Body of pancreas (tissue), 4 donors: ENCODE measurements at regions not wholly inside any gene's neighbourhood (a gene's known extent, or its start where the extent isn't known, plus 50 kb on each side); places are given as distances from the start of the nearest gene placed in this dataset.
A peak's percentile ranks its signal among the peaks of the same experiment; 100 is the strongest.

Experiments
- ATAC-seq: fragments of 150-250 bp; one replicate; pipeline ENCODE4 v1.9.1; 2016
- DNase-seq, 4 donors: peaks; one replicate each; pipeline ENCODE4 v3.0.0-alpha.2; 2019
- H3K27ac ChIP-seq, 4 donors: fragments of 200-600 bp; sonication (generic); 1 replicate in 3 of 4; 2 replicates in 1 of 4; pipeline versions ENCODE4 v1.5.1 to v1.6.1; 2016 to 2019; ENCODE audit warnings: mild to moderate bottlenecking in 1 of 4, mixed read lengths in 1 of 4, moderate library complexity in 1 of 4
- H3K27me3 ChIP-seq, 2 donors: fragments of 200-600 bp; sonication (generic); one replicate each; pipeline ENCODE4 v1.6.0; 2016; ENCODE audit warnings: mild to moderate bottlenecking in 1 of 2
- H3K36me3 ChIP-seq, 2 donors: fragments of 200-600 bp; sonication (generic); replicated peaks in 1 of 2; 2 replicates each; pipeline ENCODE4 v1.5.1; 2016; ENCODE audit warnings: low read depth in 2 of 2; ENCODE audit not compliant: insufficient read depth in 1 of 2
- H3K4me1 ChIP-seq: fragments of 200-600 bp; sonication (generic); one replicate; pipeline ENCODE4 v1.6.0; 2016
- H3K4me3 ChIP-seq, 2 donors: fragments of 200-600 bp; sonication (generic); 1 replicate in 1 of 2; 2 replicates in 1 of 2; pipeline ENCODE4 v1.5.1; 2016 to 2019
- H3K9me3 ChIP-seq, 3 donors: fragments of 200-600 bp; sonication (generic); 1 replicate in 2 of 3; 2 replicates in 1 of 3; pipeline ENCODE4 v1.5.1; 2016
- CTCF ChIP-seq, 7 experiments: fragments of 450-650 bp in 4 of 7; fragments of 200-600 bp in 3 of 7; sonication (generic) in 3 of 7; IDR thresholded peaks; one replicate each; pipeline ENCODE4 v1.5.1; 2016 to 2019; ENCODE audit warnings: antibody characterized with exemption in 7 of 7
- POLR2A ChIP-seq, 3 donors: fragments of 450-650 bp; IDR thresholded peaks; one replicate each; pipeline ENCODE4 v1.6.1; 2016; ENCODE audit warnings: antibody characterized with exemption in 3 of 3, mild to moderate bottlenecking in 2 of 3
- WGBS, 2 donors: methylation state at CpG; one replicate each; pipeline ENCODE4 v1.1.5; 2017; 5-methylcytosine and 5-hydroxymethylcytosine counted together
- intact Hi-C: fragments of 100-400 bp; cut with DNase I; formaldehyde crosslinking; loops from one replicate; pipeline ENCODE4 v1.15.1; 2023

DNA sequence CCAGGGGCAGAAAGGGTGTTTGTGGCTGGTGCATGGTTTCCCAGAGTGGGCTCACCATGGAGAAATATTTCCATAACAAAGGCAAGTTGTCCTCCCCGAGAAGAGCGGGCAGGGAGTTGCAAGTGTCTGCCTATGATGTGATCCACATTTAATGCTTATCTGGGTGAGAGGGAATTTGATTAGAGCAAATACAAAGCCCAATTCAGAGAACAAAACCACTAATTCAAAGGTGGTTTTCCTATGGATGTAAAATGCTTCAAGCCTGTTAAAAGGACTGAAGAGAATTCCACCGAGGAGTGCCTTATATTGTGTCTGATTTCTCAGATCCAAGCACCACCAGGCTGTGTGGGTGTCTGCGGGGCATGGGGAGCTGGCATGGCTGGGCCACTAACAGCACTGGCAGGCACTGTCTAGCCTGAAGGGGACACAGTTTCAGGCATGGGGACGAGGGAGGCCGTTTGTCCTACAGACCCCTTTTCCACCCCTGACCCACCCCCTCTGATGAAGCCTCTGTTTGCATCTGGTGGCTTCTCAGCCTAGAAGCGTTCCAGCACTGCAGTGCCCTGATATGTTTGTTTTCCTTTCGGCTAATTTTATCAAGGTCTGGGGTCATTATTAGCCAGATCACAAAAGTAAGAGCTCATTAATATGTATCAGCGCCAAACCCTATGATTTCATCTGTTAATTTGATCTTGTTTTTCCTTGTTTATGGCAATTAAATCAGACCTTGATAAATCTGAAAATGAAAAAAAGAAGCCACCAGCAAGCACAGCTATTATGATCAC lies 357.3 kb downstream of the HRH4 start:
- H3K27me3 ChIP-seq, result no peaks in the 10 kb centered on the region
- no peak overlapping the region for H3K4me3 ChIP-seq
- TF ChIP-seq POLR2A (IDR thresholded peaks at IDR 0.05) (no peak), CTCF (IDR thresholded peaks at IDR 0.05) (no peak)
- no peak overlapping the region for H3K27ac ChIP-seq
- no peaks in the 10 kb centered on the region for H3K9me3 ChIP-seq
- DNase-seq, result peak in 1 of 4 donors; percentile 5
- no peaks in the 10 kb centered on the region for H3K36me3 ChIP-seq
- no peaks in the 10 kb centered on the region for H3K4me1 ChIP-seq
- 24 to 32% methylated on average over 9 of the region's 9 CpGs for WGBS, 2 donors
- ATAC-seq, result no peak
- intact Hi-C loops, result no loop called here

DNA sequence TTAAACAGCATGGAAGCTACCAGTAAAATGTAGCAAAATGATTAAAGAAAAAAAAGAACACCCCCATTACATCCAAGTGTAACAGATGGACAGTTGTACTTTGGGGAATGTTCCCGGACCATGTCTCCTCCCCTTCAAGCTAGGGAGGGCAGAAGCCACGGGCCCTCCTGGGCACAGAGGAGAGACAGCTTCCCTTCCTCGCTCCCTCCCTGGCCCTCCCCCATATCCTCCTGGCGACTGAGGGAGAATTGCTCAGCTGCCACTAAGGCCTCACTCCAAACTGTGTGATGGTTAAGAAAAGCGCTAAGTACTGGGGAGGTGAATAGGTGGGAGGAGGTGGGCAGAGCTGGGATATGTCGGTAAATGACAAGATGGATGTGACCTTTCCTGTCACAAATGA lies 358.0 kb downstream of the HRH4 start:
- intact Hi-C loops, result no loop called here

GRCh38 chr18:24819141-24819890 lies 358.9 kb downstream of the HRH4 start:
- no peaks in the 10 kb centered on the region for H3K4me1 ChIP-seq
- no peak for ATAC-seq
- H3K36me3 ChIP-seq, result no peaks in the 10 kb centered on the region
- WGBS, 2 donors, result 74 to 77% methylated on average over 6 to 7 of the region's 7 CpGs
- no peaks in the 10 kb centered on the region for H3K27me3 ChIP-seq
- H3K9me3 ChIP-seq, result no peaks in the 10 kb centered on the region
- H3K27ac ChIP-seq, result no peak overlapping the region
- intact Hi-C loops, result no loop called here
- TF ChIP-seq POLR2A (IDR thresholded peaks at IDR 0.05), result no peak
- TF ChIP-seq CTCF (IDR thresholded peaks at IDR 0.05), result no peak
- DNase-seq, result no peak
- H3K4me3 ChIP-seq, result no peak overlapping the region

More for the DNA sequence above, 358.0 kb downstream of the HRH4 start:
- no peak overlapping the region for H3K4me3 ChIP-seq
- no peaks in the 10 kb centered on the region for H3K27me3 ChIP-seq
- ATAC-seq (no peak), DNase-seq (no peak)
- no peaks in the 10 kb centered on the region for H3K4me1 ChIP-seq
- no peak overlapping the region for H3K27ac ChIP-seq
- no peaks in the 10 kb centered on the region for H3K9me3 ChIP-seq
- H3K36me3 ChIP-seq, result no peaks in the 10 kb centered on the region
- 30 to 36% methylated on average over 6 of the region's 6 CpGs for WGBS, 2 donors
- TF ChIP-seq CTCF (IDR thresholded peaks at IDR 0.05) (no peak), POLR2A (IDR thresholded peaks at IDR 0.05) (no peak)

DNA sequence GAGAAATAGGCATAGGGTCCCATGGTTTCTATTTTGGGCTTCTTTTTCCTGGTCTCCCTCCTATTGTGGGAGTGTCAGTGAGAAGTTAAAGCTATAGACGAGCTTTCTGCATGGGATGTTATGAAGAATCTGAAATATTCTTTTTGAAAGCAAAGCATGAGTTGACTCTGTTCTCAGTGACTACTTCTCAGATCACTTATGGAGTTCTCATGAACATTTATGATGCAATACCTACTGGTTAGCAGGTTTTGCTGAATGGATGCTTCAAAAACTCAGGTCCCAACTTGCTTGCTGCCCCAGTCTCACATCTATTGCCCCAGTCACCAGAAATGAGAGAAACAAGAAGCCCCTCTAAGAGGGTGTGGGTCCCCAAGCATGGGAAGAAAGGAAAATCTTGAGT lies 365.0 kb downstream of the HRH4 start:
- H3K4me3 ChIP-seq, result no peak overlapping the region
- intact Hi-C loops, result loop anchor here (10.0 kb wide), 1 partner anchor 69 kb away; no protein-coding TSS in a partner anchor
- no peaks in the 10 kb centered on the region for H3K27me3 ChIP-seq
- no peak for DNase-seq
- no peak for ATAC-seq
- H3K36me3 ChIP-seq, result no peaks in the 10 kb centered on the region
- WGBS, 2 donors, result 44 to 59% methylated on average over 1 of the region's 1 CpG
- TF ChIP-seq POLR2A (IDR thresholded peaks at IDR 0.05) (no peak), CTCF (IDR thresholded peaks at IDR 0.05) (no peak)
- no peak overlapping the region for H3K27ac ChIP-seq
- H3K9me3 ChIP-seq, result no peaks in the 10 kb centered on the region
- H3K4me1 ChIP-seq, result no peaks in the 10 kb centered on the region
